Midbrain (tissue), 1 donor: ENCODE measurements at regions not wholly inside any gene's neighbourhood (a gene's known extent, or its start where the extent isn't known, plus 50 kb on each side); places are given as distances from the start of the nearest gene placed in this dataset.
"Not testable (repeated sequence)": the region's sequence is repeated elsewhere in the genome, so short reads cannot be mapped to it uniquely, and the experiment has no call there.

Source experiments
- DNase-seq: peaks from one replicate; lab custom pipeline; 2025; lab: John Stamatoyannopoulos, UW

- DNase-seq: no peak
Measured at GRCh38 chrX:74251006-74251930, 52.7 kb upstream of the ZCCHC13 start.

- DNase-seq: no peak
Measured at GRCh38 chrX:74250574-74250973, 53.4 kb upstream of the ZCCHC13 start.

GRCh38 chrX:74249963-74250362 lies 54.0 kb upstream of the ZCCHC13 start:
- no peak for DNase-seq

GRCh38 chrX:74248889-74249288 lies 55.1 kb upstream of the ZCCHC13 start:
- DNase-seq: no peak

- DNase-seq: no peak
Measured at GRCh38 chrX:74246524-74246923, 57.5 kb upstream of the ZCCHC13 start.

GRCh38 chrX:74242484-74243138 lies 61.4 kb upstream of the ZCCHC13 start:
- DNase-seq: no peak

- no peak for DNase-seq
Measured at GRCh38 chrX:74242050-74242449, 61.9 kb upstream of the ZCCHC13 start.

- no peak for DNase-seq
Measured at GRCh38 chrX:74238771-74239170, 65.2 kb upstream of the ZCCHC13 start.

GRCh38 chrX:74234818-74235217 lies 69.2 kb upstream of the ZCCHC13 start:
- no peak for DNase-seq

- DNase-seq: no peak
Measured at GRCh38 chrX:74232859-74233258, 71.1 kb upstream of the ZCCHC13 start.

- no peak for DNase-seq
Measured at GRCh38 chrX:74231625-74232024, 72.4 kb upstream of the ZCCHC13 start.

- DNase-seq: no peak
Measured at GRCh38 chrX:74230094-74230493, 73.9 kb upstream of the ZCCHC13 start.

GRCh38 chrX:74225111-74225510 lies 78.9 kb upstream of the ZCCHC13 start:
- no peak for DNase-seq

GRCh38 chrX:74220277-74220676 lies 83.7 kb upstream of the ZCCHC13 start:
- no peak for DNase-seq

- no peak for DNase-seq
Measured at GRCh38 chrX:74218895-74219294, 85.1 kb upstream of the ZCCHC13 start.

- no peak for DNase-seq
Measured at GRCh38 chrX:74216421-74216820, 87.6 kb upstream of the ZCCHC13 start.

- DNase-seq: no peak
Measured at GRCh38 chrX:74211911-74212310, 92.1 kb upstream of the ZCCHC13 start.

GRCh38 chrX:74207539-74207938 lies 96.4 kb upstream of the ZCCHC13 start:
- DNase-seq: no peak

GRCh38 chrX:74195605-74196004 lies 108.4 kb upstream of the ZCCHC13 start:
- no peak for DNase-seq

GRCh38 chrX:74195120-74195519 lies 108.9 kb upstream of the ZCCHC13 start:
- DNase-seq: no peak

GRCh38 chrX:74187211-74187610 lies 116.8 kb upstream of the ZCCHC13 start:
- no peak for DNase-seq

GRCh38 chrX:74183047-74183446 lies 120.9 kb upstream of the ZCCHC13 start:
- DNase-seq: not testable (repeated sequence)

- not testable (repeated sequence) for DNase-seq
Measured at GRCh38 chrX:74181976-74182375, 122.0 kb upstream of the ZCCHC13 start.
